Kidney glomerular epithelial cell (primary cell): ENCODE measurements at regions not wholly inside any gene's neighbourhood (a gene's known extent, or its start where the extent isn't known, plus 50 kb on each side); places are given as distances from the start of the nearest gene placed in this dataset.

Experiments
- DNase-seq: peaks from one replicate; lab custom pipeline; 2025; lab: John Stamatoyannopoulos, UW

- no peak for DNase-seq
Measured at GRCh38 chr20:17787816-17788215, 88.0 kb downstream of the BANF2 start.

DNA sequence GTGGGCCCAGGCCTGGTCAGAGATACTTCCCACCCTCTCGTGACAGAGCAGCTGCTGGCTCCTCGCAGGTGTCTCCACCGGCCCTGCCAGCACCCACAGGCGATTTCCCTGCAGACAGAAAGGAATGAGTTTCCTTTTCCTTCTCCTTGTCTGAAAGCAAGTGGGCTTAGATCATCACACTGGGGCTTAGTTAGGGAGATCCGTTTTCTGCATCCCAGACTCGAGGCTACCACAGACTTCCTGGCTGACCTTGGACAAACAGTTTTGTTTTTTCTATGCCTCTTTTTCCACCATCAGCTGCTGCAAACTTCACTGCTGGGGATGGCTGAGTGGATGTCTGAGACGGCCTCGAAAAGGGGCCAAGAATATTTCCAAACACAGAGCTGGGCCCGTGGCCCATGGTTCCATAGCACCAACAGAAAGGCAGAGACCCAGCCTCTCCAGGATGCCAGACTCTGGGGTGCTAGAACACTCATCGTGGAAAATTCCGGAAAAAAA, 86.5 kb downstream of the BANF2 start:
- no peak for DNase-seq
